GM19023 (cell line): ENCODE measurements at regions not wholly inside any gene's neighbourhood (a gene's known extent, or its start where the extent isn't known, plus 50 kb on each side); places are given as distances from the start of the nearest gene placed in this dataset.
"Not testable (repeated sequence)": the region's sequence is repeated elsewhere in the genome, so short reads cannot be mapped to it uniquely, and the experiment has no call there.

ENCODE experiments used
- ATAC-seq: cut with Tn5 transposase; IDR thresholded peaks from one replicate; pipeline ENCODE4 v1.9.1; 2021; ENCODE audit warnings: mild to moderate bottlenecking, moderate library complexity; ENCODE audit not compliant: unreplicated experiment

DNA sequence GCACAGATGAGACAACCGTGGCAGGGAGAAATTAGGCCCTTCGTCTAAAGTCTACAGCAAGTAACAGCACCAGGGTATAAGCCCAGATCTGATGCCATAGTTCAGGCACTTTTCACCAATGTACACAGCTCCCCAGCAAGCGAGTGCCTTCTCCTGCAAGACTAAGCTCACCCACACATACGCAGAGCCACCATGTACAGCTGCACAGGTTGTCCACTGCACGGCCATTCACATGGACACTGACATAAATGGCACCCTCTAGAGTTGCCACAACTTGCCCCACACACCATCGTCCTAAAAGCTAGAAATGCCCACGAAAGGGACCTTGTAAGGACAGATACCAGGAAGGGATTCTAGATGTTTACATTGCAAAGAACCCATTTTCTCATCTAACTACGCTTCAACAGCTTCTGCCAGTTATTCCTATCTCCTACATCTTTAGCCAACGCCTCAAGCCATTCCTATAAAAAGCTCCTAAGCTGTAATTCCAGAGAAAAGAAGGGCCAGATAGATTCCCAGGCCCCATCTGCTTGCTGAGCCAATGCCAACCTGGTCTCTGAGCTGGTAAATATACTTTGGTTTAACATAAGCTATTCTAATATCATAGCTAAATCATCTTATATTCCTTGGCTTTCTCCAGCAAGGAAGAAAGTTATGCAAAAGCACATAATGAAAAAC, 174.0 kb upstream of the KAZN start:
- ATAC-seq = no peak

DNA sequence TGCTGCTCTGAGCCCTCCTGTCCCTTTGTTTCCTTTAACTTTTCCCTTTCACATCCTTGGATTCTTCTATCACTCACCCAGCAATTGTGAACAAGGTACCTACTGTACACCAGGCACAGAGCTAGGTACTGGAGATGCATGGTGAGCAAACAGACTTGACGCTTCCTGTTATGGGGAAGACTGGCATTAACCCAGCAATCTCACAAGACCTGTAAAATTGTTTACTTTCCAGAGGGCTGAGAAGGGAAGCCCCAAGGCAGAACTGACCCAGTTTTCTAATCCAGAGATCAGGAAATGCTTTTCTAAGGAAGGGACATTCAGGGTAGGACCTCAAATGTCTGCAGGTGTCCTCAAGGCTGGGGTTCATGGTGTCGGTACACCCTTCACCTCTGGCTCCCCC, 171.6 kb upstream of the KAZN start:
- ATAC-seq = no peak

DNA sequence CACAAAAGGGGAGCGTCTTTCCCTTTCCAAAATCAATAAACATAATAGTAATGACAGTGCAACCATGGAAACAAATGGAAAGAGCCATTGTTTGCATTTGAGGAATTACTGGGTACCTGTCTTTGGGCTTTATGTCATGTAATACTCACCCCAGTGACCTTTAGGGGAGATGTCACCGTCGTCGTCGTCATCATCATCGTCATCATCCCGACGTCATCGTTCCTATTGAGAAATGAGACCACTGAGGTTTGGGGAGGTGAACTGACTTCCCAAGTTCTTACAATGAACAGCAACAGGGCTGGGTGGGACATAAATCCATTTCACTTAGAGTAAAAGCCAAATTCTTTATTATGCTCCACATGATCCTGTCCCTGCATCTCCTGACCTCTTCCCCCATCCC, 168.9 kb upstream of the KAZN start:
- ATAC-seq = no peak

DNA sequence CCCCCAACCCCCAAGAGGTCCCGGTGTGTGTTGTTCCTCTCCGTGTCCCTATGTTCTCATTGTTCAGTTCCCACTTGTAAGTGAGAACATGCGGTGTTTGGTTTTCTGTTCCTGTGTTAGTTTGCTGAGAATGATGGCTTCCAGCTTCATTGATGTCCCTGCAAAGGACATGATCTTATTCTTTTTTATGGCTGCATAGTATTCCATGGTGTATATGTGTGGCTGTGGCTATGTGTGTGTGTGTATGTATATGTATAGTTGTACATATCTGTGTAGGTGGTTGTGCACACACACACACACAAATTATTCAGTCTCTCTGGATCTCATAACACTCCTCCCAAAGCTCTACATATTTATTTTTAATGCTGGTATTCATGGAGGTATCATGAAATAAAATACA, 165.8 kb upstream of the KAZN start:
- ATAC-seq = not testable (repeated sequence)

DNA sequence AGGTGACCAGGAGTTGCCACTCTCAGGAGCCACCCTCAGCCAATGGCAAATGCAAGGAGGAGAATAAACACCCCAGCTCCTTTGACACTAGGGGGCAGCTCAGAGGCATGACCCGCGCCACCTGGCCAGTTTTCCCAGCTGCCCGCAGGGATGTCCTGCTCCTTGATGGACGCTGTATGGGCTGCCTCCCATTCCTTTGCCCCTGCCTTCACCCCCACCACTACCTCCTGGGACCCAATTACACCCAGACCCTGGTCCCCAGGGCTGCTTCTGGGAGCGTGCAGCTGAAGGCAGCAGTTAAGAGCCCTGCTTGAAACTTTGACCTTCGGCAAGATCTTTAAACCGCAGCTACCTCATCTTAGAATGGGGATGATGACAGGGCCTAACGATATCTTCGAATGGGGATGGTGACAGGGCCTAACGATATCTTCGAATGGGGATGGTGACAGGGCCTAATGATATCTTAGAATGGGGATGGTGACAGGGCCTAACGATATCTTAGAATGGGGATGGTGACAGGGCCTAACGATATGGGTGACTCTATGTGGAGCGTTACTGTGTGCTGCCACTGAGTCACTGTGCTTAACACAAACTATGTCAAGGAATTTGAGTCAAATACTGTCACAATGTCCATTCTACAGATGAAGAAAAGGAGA, 163.0 kb upstream of the KAZN start:
- ATAC-seq = no peak

DNA sequence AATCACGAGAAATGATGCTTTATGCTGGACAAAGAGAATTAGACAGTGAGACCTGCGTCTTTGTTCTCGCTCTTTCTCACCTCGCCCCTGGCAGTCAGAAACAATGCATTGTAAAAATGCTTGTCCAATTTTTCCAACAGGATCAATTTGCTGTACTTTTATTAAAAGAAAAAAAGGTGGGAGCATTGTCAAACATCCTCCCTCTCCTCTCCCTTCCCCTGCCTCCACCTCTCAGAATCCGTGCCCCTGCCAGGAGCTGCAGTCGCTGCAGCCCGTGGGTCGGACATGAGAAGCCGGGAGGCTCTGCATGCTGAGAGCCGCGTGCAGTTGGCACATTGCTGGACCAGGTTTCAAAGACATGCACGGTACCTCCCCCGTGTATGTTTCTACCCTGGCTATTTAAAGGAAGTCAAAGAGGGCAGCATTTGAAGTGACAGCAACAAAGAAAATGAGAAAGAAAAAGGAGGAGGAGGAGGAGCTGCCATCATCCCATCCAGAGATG, 161.0 kb upstream of the KAZN start:
- no peak for ATAC-seq

DNA sequence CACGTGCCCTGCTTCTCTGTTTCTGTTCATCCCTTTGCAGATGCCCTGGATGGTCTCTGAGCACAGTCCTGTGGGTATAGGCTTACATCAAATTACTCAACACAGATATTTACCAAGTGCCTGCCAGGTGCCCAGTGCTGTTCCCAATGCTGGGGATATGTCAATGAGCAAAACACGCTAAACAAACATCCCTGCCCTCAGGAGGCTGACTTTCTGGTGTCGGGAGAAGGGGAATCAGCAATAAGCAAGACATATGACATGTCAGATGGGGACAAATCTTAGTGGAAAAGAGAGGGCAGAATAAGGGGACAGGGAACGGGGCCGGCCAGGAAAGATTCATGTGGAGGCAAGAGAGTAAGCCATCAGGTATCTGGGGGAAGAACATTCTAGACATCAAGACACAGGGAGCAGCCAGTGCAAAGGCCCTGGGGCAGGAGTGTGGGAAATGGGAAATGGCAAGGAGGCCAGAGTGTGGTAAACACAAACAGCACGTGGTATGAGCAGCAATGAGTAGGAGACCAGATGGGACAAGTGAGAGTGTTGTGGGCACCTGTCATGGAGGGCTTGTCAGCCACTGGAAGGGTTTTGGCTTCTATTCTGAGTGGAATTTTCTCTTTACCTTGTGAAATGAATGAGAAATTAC, 160.2 kb upstream of the KAZN start:
- no peak for ATAC-seq

DNA sequence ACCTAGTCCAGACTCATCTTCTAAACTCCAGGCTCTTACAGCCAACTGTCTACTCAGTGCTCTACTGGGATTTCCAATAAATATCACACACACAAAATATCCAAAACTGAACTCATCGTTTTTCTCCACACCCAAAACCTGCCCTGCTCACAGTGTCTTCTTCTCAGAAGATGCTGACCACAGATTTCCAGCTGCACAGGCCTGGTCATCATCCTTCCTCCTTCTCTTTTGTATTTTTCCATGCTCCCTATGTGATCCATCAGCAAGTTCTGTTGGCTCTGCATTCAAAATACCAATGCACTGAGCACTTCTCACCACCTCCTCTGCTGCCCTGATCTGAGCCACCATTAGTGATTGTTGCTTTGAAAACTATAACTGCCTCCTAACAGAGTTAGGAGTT, 159.5 kb upstream of the KAZN start:
- ATAC-seq = no peak

DNA sequence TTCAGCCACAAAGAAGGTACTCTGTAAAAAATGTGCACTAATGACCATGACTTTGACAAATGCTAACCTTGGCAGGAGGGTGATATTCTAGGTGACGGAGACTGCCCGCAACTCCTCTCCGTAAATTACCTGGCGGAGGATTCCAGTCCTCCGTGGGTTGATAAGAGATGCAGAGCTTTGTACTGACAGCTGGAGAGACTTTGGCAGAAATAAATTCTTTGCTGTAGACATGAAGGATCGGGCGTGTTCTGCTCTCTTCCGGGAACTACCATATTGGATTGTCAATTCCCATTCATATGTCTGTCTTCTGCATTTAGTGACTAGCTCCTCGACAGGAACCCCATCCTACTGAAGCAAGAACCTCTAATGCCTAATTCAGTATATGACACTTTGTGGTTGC, 158.3 kb upstream of the KAZN start:
- ATAC-seq = no peak

DNA sequence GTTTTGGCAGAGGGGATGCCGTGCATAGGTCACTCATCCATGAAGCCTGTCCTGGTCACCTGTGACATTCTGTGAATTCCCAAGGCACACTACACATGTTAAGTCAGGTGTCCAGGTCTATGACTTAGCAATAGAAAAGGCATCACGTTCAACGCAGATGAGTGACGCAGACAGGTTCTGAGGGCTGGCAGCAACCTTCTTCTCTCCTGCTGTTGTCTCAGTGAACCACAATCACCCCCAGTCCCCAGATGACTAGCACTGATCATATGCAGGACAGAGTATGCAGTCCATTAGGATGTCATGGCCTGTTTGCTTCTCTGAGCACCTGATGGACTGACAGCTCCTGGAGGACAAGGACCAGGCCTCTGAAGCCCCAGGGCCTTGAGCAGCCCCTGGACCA, 157.8 kb upstream of the KAZN start:
- ATAC-seq = no peak

DNA sequence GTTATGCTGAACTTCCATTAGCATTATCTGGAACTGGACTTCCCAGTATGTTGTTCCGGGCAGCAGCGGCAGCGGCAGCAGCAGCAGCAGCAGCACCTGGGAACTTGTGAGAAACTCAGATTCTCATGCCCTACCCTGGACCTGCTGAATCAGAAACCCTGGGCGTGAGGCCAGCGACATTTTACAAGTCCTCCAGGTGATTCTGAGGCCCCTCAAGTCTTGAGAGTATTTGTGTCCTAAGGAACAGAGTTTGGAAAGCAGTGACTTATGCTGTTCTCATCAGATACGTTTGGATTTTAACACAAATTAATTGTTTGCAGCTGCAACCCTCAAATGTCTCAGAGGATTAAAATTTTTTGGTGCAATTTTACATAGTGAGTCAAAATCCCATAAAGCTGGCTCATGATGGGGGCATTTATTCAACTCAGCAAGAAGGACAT, 157.2 kb upstream of the KAZN start:
- ATAC-seq = no peak

DNA sequence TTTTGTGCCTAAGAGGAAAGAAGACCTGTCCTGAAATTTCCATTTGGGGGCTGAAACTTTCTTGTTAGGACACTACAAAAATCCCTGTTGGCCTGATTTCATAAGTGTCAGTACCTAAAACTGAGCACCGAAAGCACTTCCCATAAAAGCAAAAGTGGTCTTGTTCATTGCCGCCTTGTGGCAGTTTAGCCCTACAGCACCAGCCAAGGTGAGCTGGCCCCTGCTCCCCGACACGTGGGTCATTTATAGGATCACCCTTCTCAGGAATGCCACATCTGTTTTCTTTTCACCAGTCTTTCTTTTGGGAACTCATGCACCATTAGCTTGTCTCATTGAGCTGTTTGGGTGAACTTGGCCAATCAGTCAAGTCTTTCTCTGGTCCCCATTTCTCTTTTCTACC, 155.8 kb upstream of the KAZN start:
- no peak for ATAC-seq

DNA sequence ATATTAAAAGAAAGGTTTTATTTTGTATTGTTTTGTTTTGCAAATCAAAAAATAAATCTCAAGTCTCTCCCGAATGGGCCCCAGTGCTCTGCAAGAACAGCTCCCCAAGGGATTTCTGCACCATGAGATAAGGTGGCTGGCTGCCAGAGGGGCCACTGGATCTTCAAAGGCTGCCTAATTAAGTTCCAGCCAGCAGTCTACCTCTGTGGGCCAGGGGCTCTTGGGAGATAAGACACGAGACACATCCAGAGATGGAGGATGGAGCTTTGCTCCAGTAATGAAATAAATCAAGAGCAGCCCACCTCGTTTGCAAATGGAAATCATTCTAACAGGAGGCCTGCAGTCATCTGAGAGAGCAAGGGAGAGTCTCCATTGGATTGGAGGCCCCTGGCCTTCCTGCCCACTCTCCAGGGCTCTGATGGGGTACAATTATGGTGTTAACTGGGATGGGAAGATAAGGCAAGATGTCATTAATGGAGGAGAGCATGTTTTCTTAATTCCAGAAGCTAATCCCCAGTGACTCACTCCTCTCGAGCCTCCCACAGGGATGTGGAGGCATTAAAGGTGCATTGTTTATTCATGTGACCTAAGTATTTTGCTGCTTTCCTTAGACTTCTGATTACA, 155.2 kb upstream of the KAZN start:
- ATAC-seq = no peak

DNA sequence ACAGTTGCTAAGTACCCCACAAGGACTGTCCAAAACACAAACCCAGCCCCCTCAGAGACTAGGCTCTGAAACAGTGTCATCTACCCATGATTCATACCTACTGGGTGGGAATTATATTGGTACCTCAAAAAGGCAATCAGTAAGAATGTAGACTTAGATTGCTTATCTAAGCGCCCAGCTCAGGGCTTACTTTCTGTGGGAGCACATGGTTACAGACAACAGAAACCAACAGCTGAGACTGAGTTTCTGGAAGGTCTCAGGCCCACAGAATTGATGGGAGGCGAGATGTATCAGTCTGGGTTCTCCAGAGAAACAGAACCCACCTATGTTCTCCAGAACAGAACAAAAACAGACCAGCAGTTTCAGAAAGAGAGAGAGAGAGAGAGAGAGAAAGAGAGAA, 147.3 kb upstream of the KAZN start:
- ATAC-seq = no peak

DNA sequence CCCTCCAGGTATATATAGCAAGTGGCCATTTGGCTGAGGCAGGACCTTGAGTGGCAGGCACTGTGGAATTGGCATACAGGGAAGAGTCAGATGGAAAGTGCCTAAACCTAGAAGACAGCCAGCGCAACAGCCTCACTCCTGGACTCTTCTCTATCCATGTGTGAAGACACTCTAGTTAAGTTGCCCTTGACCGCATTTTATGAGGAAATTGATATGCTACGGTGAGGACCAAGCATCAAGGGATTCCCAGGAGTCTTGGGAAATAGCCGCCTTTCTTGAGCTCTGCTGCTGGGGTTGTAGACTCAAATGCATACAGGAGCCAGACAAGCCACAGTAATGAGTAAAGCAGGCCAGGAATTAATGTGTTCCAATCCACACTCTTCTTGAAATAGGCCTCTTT, 145.9 kb upstream of the KAZN start:
- ATAC-seq = no peak

DNA sequence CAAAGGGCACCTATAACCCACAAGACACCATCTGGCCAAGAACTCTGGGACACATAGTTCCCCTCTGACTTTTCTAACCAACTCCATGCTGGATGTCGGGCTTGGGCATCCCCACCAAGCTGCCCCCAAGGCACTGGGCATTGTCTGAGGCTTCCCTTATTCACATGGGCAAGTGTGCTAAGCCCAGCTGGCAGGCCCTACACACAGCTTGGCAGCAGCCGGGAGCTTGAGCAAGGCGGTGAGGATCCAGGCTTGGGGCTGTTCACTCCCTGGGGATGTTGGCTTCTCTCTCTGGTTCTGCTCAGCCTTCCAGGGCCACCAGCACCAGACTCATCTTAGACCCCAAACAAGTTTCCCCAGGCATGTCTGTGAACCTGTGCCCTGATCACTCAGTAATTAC, 138.3 kb upstream of the KAZN start:
- no peak for ATAC-seq

DNA sequence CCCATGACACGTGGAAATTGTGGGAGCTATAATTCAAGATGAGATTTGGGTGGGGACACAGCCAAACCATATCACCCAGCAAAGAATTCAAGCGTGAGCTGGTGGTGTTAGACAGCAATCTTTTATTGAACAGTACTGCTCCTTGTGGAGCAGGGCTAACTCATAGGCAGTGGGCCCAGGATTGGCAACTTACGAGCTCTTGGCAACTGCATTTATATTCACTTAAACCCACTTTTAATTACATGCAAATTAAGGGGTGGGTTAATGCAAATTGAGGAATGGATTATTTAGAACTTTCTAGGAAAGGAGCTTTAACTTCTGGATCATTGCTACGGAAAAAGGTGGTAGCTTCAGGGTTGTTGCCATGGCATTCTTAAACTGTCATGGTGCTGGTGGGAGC, 135.6 kb upstream of the KAZN start:
- ATAC-seq = no peak

DNA sequence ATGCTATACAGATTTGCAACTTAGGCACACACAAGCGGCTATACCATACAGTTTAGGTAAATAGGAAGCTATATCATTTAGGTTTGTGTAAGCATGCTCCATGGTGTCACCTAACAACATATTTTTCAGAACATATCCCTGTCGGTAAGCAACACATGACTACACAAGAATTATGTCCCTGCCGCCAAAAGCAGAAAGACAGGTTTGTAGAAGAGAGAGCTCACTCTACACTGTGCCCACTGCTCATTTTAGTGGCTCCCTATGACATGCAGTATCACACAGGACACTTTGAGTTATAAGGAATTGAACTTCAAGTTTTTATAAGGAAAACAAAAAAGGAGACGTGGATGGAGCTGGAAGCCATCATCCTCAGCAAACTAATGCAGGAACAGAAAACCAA, 132.5 kb upstream of the KAZN start:
- no peak for ATAC-seq

DNA sequence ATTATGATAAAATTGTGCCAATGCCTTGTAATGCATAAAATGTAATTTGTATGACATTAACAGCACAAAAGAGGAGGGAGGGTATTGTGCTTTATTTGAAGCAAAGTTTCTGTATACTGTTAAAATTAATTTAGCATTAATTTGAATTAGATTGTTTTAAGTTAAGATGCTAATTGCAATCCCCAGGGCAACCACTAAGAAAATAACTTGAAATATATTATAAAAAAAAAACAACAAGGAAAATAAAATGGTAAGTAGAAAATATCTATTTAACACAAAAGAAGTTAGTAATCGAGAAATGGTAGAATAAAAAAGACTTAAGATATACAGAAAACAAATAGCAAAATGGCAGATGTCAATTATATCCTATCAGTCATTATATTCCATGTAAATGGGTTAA, 131.4 kb upstream of the KAZN start:
- no peak for ATAC-seq

DNA sequence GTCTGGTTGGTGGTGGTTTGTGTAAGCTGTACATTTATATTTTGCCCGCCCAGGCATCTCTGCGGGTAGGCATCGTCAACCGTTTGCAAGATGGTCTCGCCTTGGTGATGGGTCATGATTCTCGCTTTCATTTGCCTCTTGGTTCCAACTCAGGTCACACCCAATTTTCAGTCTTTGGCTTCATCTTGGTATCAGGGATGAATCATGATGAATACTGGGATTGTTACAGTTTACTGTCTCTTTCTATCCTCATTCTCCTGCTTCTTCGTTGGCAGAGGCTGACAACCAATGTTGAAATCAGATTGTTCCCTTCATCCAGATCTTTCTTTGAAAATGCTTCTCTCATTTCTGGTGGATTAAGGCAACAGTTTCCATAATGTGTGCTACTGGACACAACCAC, 129.7 kb upstream of the KAZN start:
- ATAC-seq = no peak

DNA sequence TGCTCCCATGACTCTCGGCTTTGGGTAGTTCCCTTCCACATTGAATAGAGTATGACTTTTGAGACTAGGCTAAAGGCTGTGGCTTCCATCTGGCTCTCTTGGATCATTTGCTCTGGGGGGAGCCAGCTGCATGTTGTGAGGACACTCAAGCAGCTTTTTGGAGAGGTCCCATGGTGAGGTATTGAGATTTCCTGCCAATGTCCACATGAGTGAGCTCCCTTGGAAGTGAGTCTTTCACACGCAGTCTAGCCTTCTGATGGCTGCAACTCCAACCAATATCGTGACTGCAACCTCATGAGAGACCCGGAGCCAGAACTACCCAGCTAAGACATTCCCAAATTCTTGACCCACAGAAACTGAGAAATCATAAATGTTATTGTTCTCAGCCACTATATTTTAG, 127.7 kb upstream of the KAZN start:
- no peak for ATAC-seq

DNA sequence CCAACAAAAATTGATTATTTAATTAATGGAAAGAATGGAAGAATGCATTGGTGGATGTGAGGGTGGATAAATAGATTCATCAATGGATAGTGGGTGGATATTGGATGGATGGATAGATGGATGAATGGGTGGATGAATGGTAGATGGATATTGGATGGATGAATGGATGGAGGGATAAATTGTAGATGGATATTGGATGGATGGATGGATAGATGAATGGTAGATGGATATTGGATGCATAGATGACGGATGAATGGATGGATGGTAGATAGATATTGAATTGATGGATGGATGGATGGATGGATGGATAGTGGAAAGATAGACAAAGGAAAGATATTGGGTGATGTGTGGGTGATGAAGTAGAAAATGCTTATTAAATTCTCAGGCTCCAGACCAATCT, 123.6 kb upstream of the KAZN start:
- no peak for ATAC-seq
